C1 segment of cervical spinal cord (tissue), 14 donors: ENCODE measurements at regions not wholly inside any gene's neighbourhood (a gene's known extent, or its start where the extent isn't known, plus 50 kb on each side); places are given as distances from the start of the nearest gene placed in this dataset.

Source experiments
- DNase-seq, 14 donors: peaks; one replicate each; lab custom pipeline; 2025; lab: John Stamatoyannopoulos, UW

DNA sequence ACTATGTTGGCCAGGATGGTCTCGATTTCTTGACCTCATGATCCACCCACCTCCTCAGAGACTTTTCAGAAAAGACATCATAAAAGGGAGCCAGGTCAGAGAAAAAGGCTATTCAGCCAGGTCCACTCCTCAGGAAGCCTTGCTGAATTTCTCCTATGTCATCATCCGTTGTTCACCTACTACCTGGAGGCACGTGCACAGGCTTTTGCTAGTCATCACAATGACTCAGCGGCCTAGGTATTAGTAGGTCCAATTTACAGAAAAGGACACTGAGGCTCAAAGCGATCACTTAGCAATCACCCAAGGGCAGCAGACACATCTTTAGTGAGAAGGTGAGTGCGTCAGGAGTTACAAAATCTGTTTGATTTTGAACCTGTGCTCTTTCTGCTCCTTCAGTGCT lies 72.3 kb upstream of the RAD23B start:
- DNase-seq: no peak

DNA sequence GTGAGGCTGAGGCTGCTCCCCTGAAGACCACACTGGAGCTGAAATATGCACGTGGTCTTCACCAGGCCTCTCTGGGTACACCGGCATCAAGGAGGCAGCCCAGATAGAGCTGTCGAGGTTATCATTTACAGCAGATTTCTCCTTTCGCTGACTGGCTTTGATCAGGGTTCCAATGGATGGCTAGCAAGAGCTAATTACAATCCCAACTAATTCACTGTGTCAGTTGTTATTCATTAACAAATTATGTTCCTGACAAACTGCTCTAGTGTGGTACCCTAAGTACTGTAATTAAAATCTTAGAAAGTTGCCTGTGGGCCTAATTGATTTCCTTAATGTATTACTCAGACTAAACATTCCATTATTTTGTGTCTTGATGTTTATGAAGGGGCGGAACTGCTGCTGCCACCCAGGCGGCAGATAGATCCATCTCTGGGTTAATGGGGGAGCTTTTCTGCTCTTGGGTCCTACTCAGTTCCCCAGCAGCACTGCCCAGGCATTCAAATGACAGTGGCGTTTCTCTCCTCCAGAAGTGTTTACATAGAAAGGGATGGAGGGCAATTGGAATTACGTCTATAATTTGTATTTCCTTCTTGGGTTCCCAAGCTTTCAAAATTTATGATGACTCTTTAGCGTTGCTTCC lies 71.7 kb upstream of the RAD23B start:
- DNase-seq: no peak

DNA sequence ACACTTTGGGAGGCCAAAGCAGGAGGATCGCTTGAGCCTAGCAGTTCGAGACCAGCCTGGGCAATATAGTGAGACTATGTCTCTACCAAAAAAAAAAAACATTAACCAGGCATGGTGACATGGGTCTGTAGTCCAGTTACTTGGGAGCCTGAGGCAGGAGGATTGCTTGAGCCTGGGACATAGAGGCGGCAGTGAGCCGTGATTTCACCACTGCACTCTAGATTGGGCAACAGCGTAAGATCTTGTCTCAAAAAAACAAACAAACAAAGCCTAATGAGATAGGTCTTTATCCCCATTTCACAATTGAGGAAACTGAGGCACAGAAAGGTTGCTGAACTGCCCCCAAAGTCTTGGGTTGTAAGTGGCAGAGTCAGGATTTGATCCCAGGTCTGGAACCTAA lies 70.5 kb upstream of the RAD23B start:
- DNase-seq: no peak

DNA sequence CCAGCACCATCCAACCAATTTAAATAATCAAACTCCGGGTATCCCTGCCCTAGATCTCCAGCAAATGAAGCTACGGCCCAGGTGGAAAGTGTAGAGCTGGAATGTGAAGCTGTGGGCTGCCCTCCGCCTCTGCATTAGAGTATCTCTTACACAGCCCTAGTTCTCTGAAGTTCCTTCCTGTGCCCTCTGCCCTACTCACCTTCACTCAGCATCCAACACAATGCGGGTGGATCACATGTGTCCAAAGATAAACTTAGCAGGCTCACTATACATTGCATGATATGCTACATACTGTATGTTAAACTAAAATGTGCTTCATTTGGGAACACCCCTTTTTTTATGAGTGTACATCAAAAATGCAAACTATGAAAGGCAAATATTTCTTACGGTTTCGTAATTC lies 70.0 kb upstream of the RAD23B start:
- no peak for DNase-seq

DNA sequence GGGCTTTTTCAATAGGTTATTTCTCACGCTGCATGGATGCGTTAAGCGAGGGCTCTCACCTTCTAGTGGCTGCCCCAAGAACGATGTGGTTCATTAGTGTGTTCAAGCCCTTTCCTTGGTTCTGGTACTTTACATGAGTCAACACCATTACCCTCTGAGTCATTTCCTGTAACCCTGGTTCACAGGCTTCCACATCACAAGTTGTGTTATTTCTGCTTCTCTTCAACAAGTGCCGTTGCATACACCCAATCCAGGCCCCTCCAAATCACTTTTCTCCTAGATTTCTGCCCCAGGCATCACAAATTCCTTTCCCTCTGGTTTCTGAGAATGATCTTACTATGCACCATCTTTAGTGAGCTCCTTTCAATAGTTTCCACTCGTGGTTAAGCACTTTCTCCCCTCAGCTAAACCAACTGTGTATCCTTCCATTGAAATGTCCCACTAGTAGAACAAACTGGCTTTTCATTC lies 69.5 kb upstream of the RAD23B start:
- DNase-seq: no peak

DNA sequence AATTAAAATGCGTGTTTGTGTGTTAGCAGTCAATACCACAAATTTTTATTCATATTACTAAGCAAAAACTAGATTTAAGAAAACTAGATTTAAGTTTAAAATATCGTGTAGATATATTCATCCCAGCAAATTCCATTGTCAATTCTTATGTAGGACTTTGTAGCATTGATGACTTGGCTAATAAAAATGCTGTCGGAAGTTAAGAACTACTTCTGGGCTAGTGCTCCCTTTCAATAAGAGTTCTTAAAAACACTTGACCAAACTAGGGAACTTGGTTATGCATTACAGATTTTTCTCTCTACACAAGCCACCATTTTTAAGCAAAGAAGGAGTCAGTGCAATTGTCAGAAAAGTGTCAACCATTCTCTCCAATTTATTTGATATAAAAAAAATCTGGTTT lies 68.7 kb upstream of the RAD23B start:
- DNase-seq: no peak

DNA sequence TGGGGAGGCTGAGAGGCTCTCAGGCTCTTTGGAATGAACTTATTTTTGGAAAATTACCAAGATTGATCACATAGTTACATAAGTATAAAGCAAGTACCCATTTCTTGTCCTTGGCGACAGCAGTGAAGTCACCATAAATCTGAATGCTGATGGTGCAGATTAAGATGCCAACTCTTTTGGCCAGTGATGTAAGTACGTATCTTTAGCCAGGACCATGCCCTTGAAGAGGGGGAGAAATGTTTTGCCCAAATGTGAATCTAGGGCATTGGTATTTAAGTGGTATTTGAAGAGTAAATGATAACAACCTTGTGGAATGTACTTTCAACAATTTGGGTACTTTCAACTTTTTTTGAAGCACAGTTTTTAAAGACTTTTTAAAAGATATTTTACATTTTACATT lies 68.2 kb upstream of the RAD23B start:
- DNase-seq: no peak

DNA sequence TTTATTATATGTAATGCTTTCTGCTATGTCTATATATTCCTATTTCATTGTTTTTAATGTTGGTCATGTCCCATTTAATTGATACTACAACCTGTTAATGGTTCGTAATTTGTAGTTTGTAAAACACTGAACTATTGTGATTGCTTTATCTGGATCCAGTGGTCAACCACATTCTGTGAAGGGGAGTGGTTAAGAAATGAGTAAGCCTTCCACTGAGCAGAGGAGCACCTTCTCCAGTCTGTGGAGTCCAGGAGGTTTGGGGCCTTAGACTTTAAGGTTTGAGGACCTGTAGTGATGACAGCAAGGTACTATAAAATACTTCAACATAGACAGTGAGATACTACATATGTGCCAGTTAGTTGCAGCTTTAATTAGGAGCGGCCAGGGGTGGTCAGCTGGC lies 67.7 kb upstream of the RAD23B start:
- no peak for DNase-seq

DNA sequence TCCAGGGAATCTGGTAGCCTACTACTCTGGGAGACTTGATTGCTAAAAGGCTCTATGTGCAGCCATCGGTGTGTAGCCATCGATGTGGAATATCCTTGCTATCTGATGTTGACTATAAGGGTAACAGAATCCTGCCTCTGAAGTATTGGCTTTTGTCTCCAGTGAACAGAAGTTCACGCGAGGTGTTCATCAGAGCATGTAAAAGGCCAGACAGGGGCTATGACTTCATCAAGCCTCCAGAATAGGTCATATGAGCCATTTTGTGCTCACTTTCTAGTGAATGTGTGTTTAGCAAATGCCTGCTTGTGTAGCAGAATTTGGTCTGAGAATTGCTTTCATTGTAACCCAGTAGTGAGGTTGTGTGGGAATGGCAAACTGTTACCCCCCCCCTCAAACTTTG lies 66.8 kb upstream of the RAD23B start:
- DNase-seq: no peak

DNA sequence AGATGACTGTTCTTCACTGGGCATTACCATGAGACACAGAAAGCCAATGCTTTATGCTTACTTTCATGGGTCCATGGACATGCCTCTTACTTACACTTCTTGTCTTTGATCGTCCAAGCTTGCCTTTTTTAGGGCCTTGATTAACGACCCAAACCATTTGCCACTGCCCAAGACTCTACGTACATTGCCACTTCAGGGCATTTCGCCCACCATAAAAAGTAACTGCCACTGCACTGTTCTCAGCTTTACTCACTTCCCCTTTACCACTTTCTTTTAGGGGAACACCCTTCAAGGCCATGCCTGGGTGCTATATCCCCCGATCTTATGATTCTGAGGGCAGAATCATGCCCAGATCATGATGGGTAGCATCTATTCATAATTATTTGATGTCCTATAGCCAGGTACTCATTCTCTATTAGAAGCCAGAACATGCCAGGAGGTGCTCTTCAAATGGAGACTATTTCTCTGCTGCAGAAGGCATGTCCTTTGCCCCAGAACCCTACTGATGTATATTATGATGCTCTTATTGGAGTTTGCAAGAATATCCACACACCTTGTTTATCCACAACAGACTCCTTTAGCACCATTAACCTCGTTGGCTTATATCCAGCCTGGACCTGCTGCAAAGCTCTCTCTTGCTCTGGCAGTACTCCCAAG lies 64.1 kb upstream of the RAD23B start:
- DNase-seq: no peak

DNA sequence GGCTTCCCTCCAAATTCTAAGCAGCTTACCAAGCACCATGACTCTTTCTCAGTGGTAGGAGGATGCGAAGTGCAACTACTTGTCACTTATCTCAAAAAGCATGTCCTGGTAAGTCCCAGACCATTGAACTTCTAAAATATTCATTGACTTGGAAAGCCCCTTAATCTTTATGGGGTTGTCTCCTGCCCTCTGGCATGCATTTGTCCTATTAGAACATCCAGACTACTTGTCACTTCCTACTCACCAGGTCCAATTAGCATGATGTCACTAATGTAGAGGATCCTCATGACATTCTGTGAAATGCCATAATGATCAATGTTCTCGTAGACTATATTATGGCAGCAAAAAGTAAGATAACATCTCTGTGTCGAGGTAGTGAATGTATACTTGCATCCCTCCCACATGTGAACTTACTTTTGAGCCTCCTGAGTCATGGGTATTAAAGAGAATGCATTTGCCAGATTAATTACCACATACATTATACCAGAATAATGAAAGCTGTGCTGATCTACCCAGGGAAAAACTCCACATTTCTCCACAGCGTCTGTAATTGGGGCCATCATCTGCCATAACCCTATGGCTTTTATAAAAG lies 63.5 kb upstream of the RAD23B start:
- DNase-seq: no peak

DNA sequence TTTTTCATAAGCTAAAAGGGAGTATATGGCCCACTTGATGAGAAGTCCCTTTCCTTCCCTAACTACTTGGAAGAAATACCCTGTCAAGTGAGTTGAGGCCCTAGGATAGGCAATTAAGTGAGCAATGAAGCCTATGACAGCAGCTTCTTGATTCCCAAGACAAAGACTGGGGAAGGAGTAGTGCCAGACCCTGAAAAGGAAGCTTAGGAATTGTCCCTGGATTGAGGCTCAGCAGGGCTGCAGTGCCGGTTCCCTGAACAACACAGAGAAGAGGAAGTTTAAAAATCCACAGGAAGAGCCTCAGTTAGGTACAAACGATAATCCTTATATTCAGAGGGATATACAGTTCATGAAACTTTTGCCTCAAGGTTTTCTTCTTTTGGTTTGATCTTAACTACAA lies 61.8 kb upstream of the RAD23B start:
- DNase-seq: no peak

DNA sequence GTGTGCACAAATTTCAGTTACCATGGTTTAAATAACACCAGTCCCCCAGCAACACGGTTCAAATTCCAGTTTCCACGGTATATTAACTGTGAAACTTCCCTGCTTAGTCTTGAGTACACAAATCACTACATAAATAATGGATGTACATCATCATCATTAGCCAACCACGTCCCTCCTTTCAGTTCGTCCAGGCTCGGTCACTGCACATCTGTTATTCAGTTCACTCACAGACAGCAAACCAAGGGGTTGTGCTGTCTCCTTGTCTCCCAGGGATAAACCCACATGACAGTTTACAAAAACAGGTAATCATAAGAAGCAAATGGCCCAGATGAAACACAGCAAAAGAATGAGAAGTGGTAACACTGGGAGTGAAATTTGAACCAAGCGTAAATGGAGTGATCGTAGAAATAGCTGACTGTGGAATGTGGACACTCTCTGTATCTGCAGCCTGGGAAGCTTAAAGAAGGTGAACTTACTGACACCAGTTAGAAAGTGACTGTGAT lies 61.0 kb upstream of the RAD23B start:
- DNase-seq: no peak

DNA sequence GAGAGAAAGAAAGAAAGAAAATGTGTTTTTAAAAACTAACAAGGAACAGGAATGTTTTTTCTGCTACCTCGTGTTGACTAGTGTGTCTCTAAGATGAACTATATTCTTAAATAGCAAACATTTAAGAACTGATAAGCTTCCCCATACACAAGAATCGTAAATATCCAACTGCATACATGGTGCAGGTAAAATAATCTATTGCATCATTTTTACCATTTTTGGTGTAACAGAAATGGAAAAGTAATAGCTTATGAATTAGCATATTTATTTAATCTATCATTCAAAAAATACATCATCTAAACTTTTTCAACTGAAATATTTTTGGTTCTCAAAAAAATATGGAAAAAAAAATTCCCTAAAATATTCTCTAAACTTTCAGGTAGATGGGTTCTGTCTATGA lies 59.7 kb upstream of the RAD23B start:
- no peak for DNase-seq

DNA sequence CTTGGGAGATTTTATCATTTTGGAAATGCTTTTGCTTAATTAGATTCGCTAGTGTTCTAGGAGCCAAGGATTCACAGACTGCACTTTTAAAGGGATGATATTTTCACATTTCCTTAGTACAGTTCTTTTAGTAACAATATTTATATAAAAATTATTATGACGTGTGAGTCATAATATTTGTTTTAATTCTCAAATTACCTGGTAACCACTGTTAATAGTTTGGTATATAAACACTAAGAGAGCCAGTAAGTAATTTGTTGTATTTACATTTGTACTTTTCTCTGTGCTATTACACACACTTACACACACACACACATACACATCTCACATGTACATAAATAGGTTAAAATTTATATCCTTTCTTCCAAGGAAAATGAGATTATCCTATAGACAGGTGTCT lies 58.8 kb upstream of the RAD23B start:
- no peak for DNase-seq

DNA sequence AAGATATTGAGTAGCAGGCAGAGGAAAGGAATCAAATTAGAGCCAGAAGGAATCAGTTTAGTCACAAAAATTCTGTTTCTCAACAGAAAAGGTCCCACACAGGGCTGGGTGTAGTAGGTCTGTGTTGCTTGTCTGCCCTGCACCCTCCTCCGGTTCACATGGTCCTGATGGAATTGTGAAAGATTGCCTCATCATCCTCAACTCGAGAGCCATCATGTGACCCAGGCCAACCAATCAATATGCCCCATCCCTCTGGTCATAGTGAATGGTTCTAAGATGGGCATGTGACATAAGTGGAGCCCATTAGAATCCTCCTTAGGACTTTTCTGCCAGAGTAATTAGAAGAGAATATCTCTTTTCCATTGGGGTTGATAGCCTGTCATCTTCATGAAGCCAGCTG lies 56.7 kb upstream of the RAD23B start:
- no peak for DNase-seq

DNA sequence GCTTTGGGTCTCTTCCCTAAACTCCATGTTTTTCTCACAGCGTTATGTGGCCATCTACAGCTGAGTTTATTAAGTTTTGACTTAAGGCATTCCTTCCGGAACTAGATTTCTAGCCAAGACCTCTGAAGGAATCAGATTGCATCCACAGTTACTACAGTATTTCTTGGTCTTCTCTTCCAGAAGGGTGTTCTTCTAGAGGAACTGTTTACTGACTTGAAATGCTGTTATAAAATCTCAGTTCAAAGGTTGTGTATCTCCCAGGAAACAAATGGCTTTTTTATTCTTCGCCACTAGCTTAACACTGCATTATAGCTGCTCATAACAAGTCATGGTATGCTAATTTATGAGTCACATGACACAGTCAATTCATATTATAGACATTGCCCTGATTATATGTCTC lies 55.3 kb upstream of the RAD23B start:
- DNase-seq: no peak

DNA sequence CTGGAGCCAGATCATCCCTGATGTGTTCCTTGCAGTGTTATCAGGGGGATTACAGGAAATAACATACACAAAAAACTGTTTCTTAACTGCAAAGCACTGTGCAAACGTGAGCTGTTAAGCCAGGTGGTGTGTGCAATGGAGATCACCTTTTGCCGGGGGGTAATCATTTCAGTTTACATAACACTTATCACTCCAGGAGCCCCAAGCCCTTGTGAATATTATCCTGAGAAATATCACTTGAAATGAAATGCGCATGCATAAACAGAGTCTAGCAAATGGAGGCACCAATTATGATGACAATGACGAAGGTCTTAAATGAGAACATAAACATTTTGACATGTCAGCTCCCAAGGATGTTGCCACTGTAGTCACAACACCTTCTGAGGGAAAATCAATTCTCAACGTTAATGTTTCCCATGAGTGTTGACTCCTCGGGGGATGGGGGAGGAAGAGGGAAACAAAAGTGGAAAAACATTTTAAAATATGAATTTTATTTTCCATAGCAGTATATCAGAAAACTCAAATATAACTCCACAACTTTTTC lies 54.5 kb upstream of the RAD23B start:
- no peak for DNase-seq

DNA sequence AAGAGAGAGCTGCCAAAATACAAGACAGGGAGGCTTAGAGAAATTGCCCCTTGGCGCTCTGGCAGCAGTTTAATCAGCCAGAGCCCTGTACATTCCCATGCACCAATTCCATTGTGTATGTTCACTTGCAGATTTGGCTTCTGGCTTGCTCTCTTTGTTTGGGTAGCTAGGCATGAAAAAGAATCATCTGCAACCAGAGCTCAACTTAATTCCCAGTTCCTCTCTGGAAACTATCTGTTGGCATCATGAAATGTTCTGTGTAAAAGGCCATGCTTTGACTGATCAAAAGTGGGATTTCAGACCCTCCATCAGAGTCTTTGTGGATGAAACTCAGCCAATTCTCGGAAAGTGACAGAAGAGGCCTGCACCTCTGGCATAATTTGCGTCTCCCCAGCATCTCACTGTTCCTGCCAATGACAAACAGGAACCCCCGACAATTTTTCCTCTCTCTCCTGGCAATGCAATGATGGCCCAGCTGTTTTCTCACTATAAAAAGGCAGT lies 53.8 kb upstream of the RAD23B start:
- DNase-seq: peak in 1 of 14 donors; percentile 1
